ENCODE measurements at regions not wholly inside any gene's neighbourhood (a gene's known extent, or its start where the extent isn't known, plus 50 kb on each side); places are given as distances from the start of the nearest gene placed in this dataset.

DNA sequence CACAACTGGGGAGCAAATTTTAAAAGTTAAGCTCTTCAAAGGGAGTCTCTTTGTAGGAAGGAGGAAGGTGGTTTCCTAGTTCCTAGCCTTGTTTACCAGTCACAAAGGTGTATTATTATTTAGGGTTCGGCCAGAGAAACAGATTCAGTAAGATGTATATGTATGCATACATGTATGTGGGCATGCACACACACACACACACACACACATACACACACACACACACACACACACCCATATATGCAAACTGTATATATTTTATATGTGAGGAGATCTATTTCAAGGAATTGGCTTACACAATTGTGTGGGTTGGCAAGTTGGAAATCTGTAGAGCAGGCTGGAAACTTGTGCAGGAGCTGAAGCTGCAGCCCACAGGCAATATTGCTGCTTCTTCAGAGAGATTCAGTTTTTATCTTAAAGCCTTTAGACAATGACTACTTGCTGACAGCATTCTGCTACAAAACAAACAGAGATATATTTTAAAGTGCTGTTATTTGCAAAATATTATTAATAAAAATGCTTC is 75.3 kb upstream of the DNAH5 start:
- DNase-seq (ENCODE audit: extremely low read depth in 1 of 2, low read depth in 1 of 2), result no peak

DNA sequence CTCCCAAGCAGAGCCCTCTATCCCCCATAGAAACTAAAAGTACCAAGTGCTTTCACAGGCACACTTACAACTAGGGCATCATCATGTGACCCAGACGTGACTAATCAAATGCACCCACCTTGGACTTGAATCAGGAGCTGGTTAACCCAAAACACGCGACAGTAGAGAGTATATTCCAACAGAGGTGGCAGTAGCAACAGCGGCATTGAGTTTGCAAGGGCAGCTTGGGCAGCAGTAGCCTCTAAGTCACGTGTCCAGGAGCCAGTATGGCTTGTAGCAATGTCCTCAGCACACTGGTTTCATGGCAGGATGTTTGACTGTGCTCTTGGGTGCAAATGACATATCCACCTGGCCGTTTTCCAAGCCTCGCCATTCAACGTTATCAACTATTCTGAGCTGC is 73.4 kb upstream of the DNAH5 start:
- no peak for DNase-seq (ENCODE audit: extremely low read depth in 1 of 2, low read depth in 1 of 2)

GRCh38 chr5:14016549-14016948 is 72.1 kb upstream of the DNAH5 start:
- no peak for DNase-seq (ENCODE audit: extremely low read depth in 1 of 2, low read depth in 1 of 2)

DNA sequence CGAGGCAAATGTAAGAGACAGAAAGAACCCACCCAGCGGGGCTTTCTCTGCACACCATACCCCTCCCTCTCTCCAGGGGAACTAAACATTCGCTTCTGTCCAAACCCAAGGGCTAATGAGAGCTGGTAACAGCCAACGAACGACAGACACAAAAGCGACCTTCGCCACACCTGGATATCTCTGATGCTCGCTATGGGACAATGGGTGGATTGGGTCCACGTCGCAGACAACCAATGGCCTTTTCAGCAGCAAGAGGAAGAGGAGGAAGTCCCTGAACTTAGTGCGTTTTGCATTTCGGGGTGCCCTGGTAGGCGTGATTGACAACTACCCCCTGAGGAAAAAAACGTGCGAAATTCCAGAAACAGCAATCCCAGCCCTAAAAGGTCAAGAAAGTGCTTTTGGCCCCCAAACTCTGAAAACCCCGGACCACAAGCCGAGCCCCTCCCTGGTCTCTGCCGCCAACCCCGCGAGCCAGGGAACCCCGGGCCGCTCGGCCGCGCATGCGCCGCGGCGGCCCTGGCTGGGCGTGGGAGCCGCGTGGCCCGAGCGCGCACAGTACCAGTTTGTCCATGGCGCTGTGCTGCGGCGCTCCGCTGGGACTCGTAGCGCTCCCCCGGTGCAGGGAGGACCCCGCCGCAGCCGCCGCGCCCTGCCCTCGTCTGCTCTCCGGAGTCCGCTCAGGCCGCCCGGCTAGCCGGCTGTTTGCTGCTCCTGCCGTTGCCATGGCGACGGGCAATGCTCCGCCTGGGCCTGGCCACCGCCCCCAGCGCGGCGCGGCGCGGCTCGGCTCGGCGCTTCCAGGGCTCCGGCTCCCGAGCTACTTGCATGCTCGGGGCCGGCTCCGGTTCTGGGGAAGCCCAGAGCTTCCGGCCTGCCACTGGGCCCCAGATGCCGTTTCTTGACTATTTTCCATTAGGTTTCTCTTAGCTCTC is 66.9 kb upstream of the DNAH5 start:
- peak; percentile 15 to 39 for DNase-seq (ENCODE audit: extremely low read depth in 1 of 2, low read depth in 1 of 2)

GRCh38 chr5:14009575-14009974 is 65.1 kb upstream of the DNAH5 start:
- no peak for DNase-seq (ENCODE audit: extremely low read depth in 1 of 2, low read depth in 1 of 2)

- DNase-seq (ENCODE audit: extremely low read depth in 1 of 2, low read depth in 1 of 2), result no peak
These were observed 64.4 kb upstream of the DNAH5 start for GRCh38 chr5:14008819-14009311.

- DNase-seq (ENCODE audit: extremely low read depth in 1 of 2, low read depth in 1 of 2), result no peak
These were observed 62.5 kb upstream of the DNAH5 start for GRCh38 chr5:14006823-14007520.

GRCh38 chr5:14004598-14005394 is 60.3 kb upstream of the DNAH5 start:
- DNase-seq (ENCODE audit: extremely low read depth in 1 of 2, low read depth in 1 of 2), result no peak

DNA sequence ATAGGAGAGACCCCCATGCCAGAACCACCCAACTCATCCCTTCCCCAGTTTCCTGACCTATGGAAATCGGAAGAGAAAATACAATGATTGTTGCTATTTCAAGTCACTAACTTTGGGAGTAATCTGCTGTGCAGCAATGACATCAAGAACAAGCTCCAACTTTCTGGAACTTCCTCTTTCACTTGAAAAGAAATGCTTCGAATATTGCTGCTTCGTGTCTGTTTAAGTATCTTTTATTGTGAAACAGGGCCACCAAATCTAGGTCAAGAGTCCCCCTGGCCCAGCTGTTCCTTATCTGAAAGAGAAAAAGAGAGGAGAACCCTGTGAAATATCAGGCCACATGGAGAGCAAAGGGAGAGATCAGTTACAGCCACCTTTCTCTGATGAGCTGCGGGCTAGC is 59.4 kb upstream of the DNAH5 start:
- DNase-seq (ENCODE audit: extremely low read depth in 1 of 2, low read depth in 1 of 2), result no peak

DNA sequence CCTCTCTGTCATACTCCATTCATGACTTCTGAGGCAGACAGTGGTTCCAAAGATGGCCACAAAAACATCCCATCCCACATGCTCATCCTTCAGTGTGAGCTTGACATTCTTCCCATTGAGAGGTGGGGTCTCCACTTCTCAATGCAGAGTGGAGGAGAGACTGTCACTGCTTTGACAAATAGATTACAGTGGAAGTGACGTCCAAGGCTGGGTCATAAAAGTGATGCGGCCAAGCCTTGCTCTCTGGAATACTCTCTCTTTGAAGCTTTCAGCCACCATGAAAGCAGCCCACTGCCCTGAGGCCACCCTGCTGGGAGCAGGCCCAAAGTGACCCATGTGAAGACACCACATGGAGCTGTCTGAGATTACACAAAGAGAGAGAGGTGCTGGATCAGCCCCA is 59.0 kb upstream of the DNAH5 start:
- DNase-seq (ENCODE audit: extremely low read depth in 1 of 2, low read depth in 1 of 2), result no peak

DNA sequence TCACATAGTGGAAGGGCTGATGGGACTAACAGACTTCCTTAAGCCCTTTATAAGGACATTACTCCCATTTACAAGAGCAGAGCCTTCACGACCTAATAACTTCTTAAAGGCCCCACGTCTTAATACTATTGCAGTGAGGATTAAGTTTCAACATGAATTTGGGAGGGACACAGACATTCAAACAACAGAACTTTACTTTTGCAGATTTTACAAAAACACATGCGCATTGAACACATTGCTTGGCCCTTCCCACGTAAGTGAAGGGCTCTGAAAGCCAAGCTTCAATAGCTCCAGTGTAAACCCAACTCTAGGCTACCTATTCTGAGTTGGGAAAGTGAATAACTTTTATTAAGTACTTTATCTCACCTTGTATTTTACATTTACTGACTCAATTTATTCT is 53.8 kb upstream of the DNAH5 start:
- DNase-seq (ENCODE audit: extremely low read depth in 1 of 2, low read depth in 1 of 2), result no peak

DNA sequence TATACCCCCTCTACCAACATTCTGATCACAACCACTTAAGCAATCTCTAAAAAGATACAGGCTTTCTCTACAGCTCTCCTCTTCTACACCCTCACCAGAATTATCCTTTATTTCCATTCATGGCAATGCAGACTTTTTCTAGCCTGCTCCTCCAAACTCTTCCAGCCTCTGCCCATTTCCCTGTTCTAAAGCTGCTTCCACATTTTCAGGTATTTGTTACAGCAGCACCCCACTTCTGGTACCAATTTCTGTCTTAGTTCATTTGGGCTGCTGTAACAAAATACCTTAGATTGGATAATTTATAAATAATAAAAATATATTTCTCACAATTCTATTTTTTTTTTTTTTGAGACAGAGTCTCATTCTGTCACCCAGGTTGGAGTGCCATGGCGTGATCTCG is 53.0 kb upstream of the DNAH5 start:
- DNase-seq (ENCODE audit: extremely low read depth in 1 of 2, low read depth in 1 of 2), result no peak

GRCh38 chr5:13994621-13995253 is 50.2 kb upstream of the DNAH5 start:
- no peak for DNase-seq (ENCODE audit: extremely low read depth in 1 of 2, low read depth in 1 of 2)
